ENCODE measurements at regions not wholly inside any gene's neighbourhood (a gene's known extent, or its start where the extent isn't known, plus 50 kb on each side); places are given as distances from the start of the nearest gene placed in this dataset.

GRCh38 chr1:14366091-14367018 is 232.1 kb upstream of the KAZN start:
- Histone ChIP-seq H2AFZ (no peak overlapping the region), H3K9me3 (ENCODE audit: control insufficient read depth, low read length) (no peaks in the 10 kb centered on the region), H3K27ac (no peak overlapping the region), H3K4me1 (no peaks in the 10 kb centered on the region), H3K9ac (no peak overlapping the region), H3K4me3 (ENCODE audit: low read depth, low read length) (no peak overlapping the region), H3K27me3 (ENCODE audit: control insufficient read depth, insufficient read depth, low read length) (no peaks in the 10 kb centered on the region), H3K4me2 (ENCODE audit: low read length) (no peak overlapping the region), H3K36me3 (ENCODE audit: control insufficient read depth, insufficient read depth, low read length) (no peaks in the 10 kb centered on the region), H3K79me2 (no peaks in the 10 kb centered on the region)
- no peak for TF ChIP-seq CTCF (IDR thresholded peaks at IDR 0.05)

GRCh38 chr1:14367451-14367850 is 231.0 kb upstream of the KAZN start:
- no peak overlapping the region for H3K4me2 ChIP-seq (ENCODE audit: low read length)
- H3K4me3 ChIP-seq (ENCODE audit: low read depth, low read length): no peak overlapping the region
- no peak overlapping the region for H3K27ac ChIP-seq
- H3K27me3 ChIP-seq (ENCODE audit: control insufficient read depth, insufficient read depth, low read length): no peaks in the 10 kb centered on the region
- H3K9me3 ChIP-seq (ENCODE audit: control insufficient read depth, low read length): no peaks in the 10 kb centered on the region
- H3K79me2 ChIP-seq: no peaks in the 10 kb centered on the region
- TF ChIP-seq CTCF (IDR thresholded peaks at IDR 0.05): no peak
- no peaks in the 10 kb centered on the region for H3K36me3 ChIP-seq (ENCODE audit: control insufficient read depth, insufficient read depth, low read length)
- H3K4me1 ChIP-seq: no peaks in the 10 kb centered on the region
- no peak overlapping the region for H2AFZ ChIP-seq
- H3K9ac ChIP-seq: no peak overlapping the region

- no peaks in the 10 kb centered on the region for H3K4me1 ChIP-seq
- H3K4me3 ChIP-seq (ENCODE audit: low read depth, low read length): no peak overlapping the region
- no peak for TF ChIP-seq CTCF (IDR thresholded peaks at IDR 0.05)
- no peak overlapping the region for H3K27ac ChIP-seq
- H3K79me2 ChIP-seq: no peaks in the 10 kb centered on the region
- no peak overlapping the region for H3K4me2 ChIP-seq (ENCODE audit: low read length)
- no peak overlapping the region for H3K9ac ChIP-seq
- no peaks in the 10 kb centered on the region for H3K36me3 ChIP-seq (ENCODE audit: control insufficient read depth, insufficient read depth, low read length)
- no peak overlapping the region for H2AFZ ChIP-seq
- no peaks in the 10 kb centered on the region for H3K9me3 ChIP-seq (ENCODE audit: control insufficient read depth, low read length)
- H3K27me3 ChIP-seq (ENCODE audit: control insufficient read depth, insufficient read depth, low read length): no peaks in the 10 kb centered on the region
These were observed 228.8 kb upstream of the KAZN start for GRCh38 chr1:14369526-14370213.

GRCh38 chr1:14371771-14372497 is 226.6 kb upstream of the KAZN start:
- no peak overlapping the region for H3K27ac ChIP-seq
- H3K9me3 ChIP-seq (ENCODE audit: control insufficient read depth, low read length): no peaks in the 10 kb centered on the region
- H3K79me2 ChIP-seq: no peaks in the 10 kb centered on the region
- H3K4me2 ChIP-seq (ENCODE audit: low read length): no peak overlapping the region
- H3K4me3 ChIP-seq (ENCODE audit: low read depth, low read length): no peak overlapping the region
- H2AFZ ChIP-seq: no peak overlapping the region
- no peaks in the 10 kb centered on the region for H3K4me1 ChIP-seq
- H3K36me3 ChIP-seq (ENCODE audit: control insufficient read depth, insufficient read depth, low read length): no peaks in the 10 kb centered on the region
- H3K9ac ChIP-seq: no peak overlapping the region
- no peak for TF ChIP-seq CTCF (IDR thresholded peaks at IDR 0.05)
- no peaks in the 10 kb centered on the region for H3K27me3 ChIP-seq (ENCODE audit: control insufficient read depth, insufficient read depth, low read length)

Data from parathyroid adenoma (tissue), 2 donors.